ENCODE measurements at regions not wholly inside any gene's neighbourhood (a gene's known extent, or its start where the extent isn't known, plus 50 kb on each side); places are given as distances from the start of the nearest gene placed in this dataset.

DNA sequence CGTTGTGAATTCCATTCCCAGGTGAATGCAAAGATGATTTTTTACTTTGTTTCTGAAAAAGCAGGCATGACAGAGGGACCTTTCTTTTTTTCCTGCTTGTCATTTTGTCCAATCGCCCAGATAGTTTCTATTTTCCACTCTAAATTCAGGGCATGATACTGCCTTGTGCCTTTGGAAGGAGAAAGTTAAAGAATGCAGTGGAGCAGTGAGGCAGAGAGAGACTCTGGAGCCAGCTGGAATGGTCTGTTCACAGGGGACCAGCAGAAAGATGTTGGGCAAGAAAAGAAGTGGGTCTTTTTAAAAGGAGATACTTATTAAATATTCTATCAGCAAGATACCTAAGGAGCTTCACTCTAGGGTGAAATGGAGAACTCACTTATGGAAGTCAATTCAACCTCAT is 532.3 kb downstream of the BRINP1 start:
- TF ChIP-seq, protein P1, sequence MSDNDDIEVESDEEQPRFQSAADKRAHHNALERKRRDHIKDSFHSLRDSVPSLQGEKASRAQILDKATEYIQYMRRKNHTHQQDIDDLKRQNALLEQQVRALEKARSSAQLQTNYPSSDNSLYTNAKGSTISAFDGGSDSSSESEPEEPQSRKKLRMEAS (CRISPR knock-in tag; IDR thresholded peaks at IDR 0.05), result no peak
- TF ChIP-seq, protein P2, sequence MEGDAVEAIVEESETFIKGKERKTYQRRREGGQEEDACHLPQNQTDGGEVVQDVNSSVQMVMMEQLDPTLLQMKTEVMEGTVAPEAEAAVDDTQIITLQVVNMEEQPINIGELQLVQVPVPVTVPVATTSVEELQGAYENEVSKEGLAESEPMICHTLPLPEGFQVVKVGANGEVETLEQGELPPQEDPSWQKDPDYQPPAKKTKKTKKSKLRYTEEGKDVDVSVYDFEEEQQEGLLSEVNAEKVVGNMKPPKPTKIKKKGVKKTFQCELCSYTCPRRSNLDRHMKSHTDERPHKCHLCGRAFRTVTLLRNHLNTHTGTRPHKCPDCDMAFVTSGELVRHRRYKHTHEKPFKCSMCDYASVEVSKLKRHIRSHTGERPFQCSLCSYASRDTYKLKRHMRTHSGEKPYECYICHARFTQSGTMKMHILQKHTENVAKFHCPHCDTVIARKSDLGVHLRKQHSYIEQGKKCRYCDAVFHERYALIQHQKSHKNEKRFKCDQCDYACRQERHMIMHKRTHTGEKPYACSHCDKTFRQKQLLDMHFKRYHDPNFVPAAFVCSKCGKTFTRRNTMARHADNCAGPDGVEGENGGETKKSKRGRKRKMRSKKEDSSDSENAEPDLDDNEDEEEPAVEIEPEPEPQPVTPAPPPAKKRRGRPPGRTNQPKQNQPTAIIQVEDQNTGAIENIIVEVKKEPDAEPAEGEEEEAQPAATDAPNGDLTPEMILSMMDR (IDR thresholded peaks at IDR 0.05), result no peak
- TF ChIP-seq NFYB (CRISPR knock-in tag; conservative IDR thresholded peaks at IDR 0.05; ENCODE audit: low read depth), result no peak
- TF ChIP-seq SP1 (CRISPR knock-in tag; conservative IDR thresholded peaks at IDR 0.05), result no peak
- no peak for TF ChIP-seq MYBL2 (CRISPR knock-in tag; IDR thresholded peaks at IDR 0.05)
- no peak for TF ChIP-seq JAZF1 (CRISPR knock-in tag; IDR thresholded peaks at IDR 0.05)
- TF ChIP-seq ESRRA (CRISPR knock-in tag; IDR thresholded peaks at IDR 0.05; ENCODE audit: borderline replicate concordance), result no peak
- TF ChIP-seq KAT7 (CRISPR knock-in tag; IDR thresholded peaks at IDR 0.05; ENCODE audit: borderline replicate concordance), result no peak
- no peak for TF ChIP-seq STAT6 (CRISPR knock-in tag; conservative IDR thresholded peaks at IDR 0.05; ENCODE audit: low read depth)
- no peak for TF ChIP-seq MXD4 (CRISPR knock-in tag; IDR thresholded peaks at IDR 0.05; ENCODE audit: borderline replicate concordance)
- TF ChIP-seq ETV6 (CRISPR knock-in tag; IDR thresholded peaks at IDR 0.05), result no peak

Measured in WTC11 (cell line).